ENCODE measurements at regions not wholly inside any gene's neighbourhood (a gene's known extent, or its start where the extent isn't known, plus 50 kb on each side); places are given as distances from the start of the nearest gene placed in this dataset.
A peak's percentile ranks its signal among the peaks of the same experiment; 100 is the strongest.

DNA sequence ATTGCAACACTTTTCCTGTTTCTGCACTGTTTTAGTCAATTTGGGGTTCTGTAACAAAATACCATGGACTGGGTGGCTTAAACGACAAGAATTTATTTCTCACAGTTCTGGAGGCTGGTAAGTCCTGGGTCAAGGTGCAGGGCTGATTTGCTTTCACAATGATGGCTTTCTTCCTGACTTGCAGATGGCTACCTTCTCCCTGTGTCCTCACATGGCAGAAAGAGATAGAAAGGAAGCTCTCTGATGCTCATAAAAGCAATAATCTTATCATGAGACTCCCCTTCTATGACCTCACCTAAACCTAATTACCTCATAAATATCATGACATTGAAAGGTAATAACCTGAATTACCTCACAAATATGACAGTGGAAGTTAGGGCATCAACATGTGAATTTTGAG lies 511.5 kb upstream of the CITED2 start:
- Mint-ChIP-seq H3K9me3 (no peaks in the 10 kb centered on the region), H3K4me3 (no peak overlapping the region), H3K4me1 (peaks cover 78% of the 10 kb centered on the region), H3K27ac (no peak overlapping the region), H3K27me3 (ENCODE audit: insufficient read depth) (no peaks in the 10 kb centered on the region), H3K36me3 (ENCODE audit: low read depth) (no peaks in the 10 kb centered on the region)
- no peaks in the 10 kb centered on the region for H3K36me3 ChIP-seq (ENCODE audit: control insufficient read depth, insufficient read depth, low read length)
- H3K9ac ChIP-seq (ENCODE audit: extremely low read depth, low read length, poor library complexity, severe bottlenecking): no peak overlapping the region
- WGBS, 2 experiments (ENCODE audit: insufficient coverage in 1 of 2, insufficient read length in 1 of 2): 69% methylated on average over 1 of the region's 1 CpG; no CpG with 5 or more reads in 1 of the 2 experiments
- no peak overlapping the region for H3K27ac ChIP-seq (ENCODE audit: low read depth, low read length)
- H3K27me3 ChIP-seq (ENCODE audit: control insufficient read depth, insufficient read depth, low read length, poor library complexity, severe bottlenecking): no peaks in the 10 kb centered on the region
- no peak for DNase-seq
- TF ChIP-seq, protein P1, sequence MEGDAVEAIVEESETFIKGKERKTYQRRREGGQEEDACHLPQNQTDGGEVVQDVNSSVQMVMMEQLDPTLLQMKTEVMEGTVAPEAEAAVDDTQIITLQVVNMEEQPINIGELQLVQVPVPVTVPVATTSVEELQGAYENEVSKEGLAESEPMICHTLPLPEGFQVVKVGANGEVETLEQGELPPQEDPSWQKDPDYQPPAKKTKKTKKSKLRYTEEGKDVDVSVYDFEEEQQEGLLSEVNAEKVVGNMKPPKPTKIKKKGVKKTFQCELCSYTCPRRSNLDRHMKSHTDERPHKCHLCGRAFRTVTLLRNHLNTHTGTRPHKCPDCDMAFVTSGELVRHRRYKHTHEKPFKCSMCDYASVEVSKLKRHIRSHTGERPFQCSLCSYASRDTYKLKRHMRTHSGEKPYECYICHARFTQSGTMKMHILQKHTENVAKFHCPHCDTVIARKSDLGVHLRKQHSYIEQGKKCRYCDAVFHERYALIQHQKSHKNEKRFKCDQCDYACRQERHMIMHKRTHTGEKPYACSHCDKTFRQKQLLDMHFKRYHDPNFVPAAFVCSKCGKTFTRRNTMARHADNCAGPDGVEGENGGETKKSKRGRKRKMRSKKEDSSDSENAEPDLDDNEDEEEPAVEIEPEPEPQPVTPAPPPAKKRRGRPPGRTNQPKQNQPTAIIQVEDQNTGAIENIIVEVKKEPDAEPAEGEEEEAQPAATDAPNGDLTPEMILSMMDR (conservative IDR thresholded peaks at IDR 0.05): no peak
- no peak overlapping the region for H3K4me3 ChIP-seq (ENCODE audit: low read length)
- H3K9me3 ChIP-seq (ENCODE audit: control insufficient read depth, low read length): no peaks in the 10 kb centered on the region
- peaks cover 38% of the 10 kb centered on the region for H3K4me1 ChIP-seq (ENCODE audit: control insufficient read depth, insufficient read depth, low read length)

GRCh38 chr6:139883776-139884175 lies 509.3 kb upstream of the CITED2 start:
- Histone ChIP-seq H3K9ac (ENCODE audit: extremely low read depth, low read length, poor library complexity, severe bottlenecking) (no peak overlapping the region), H3K27me3 (ENCODE audit: control insufficient read depth, insufficient read depth, low read length, poor library complexity, severe bottlenecking) (no peaks in the 10 kb centered on the region), H3K4me3 (ENCODE audit: low read length) (no peak overlapping the region), H3K9me3 (ENCODE audit: control insufficient read depth, low read length) (no peaks in the 10 kb centered on the region), H3K4me1 (ENCODE audit: control insufficient read depth, insufficient read depth, low read length) (peaks cover 38% of the 10 kb centered on the region), H3K27ac (ENCODE audit: low read depth, low read length) (peak overlapping the region; percentile 91), H3K36me3 (ENCODE audit: control insufficient read depth, insufficient read depth, low read length) (no peaks in the 10 kb centered on the region)
- Mint-ChIP-seq H3K4me1 (peaks cover 66% of the 10 kb centered on the region), H3K27ac (peak overlapping the region; percentile 72), H3K36me3 (ENCODE audit: low read depth) (no peaks in the 10 kb centered on the region), H3K9me3 (no peaks in the 10 kb centered on the region), H3K27me3 (ENCODE audit: insufficient read depth) (no peaks in the 10 kb centered on the region), H3K4me3 (no peak overlapping the region)
- TF ChIP-seq, protein P1 (conservative IDR thresholded peaks at IDR 0.05): no peak
- 72 to 82% methylated on average over 3 to 5 of the region's 5 CpGs for WGBS, 2 experiments (ENCODE audit: insufficient coverage in 1 of 2, insufficient read length in 1 of 2)
- DNase-seq: no peak

GRCh38 chr6:139882977-139883728 lies 508.7 kb upstream of the CITED2 start:
- Histone ChIP-seq H3K27me3 (ENCODE audit: control insufficient read depth, insufficient read depth, low read length, poor library complexity, severe bottlenecking) (no peaks in the 10 kb centered on the region), H3K9me3 (ENCODE audit: control insufficient read depth, low read length) (no peaks in the 10 kb centered on the region), H3K4me1 (ENCODE audit: control insufficient read depth, insufficient read depth, low read length) (peaks cover 34% of the 10 kb centered on the region), H3K4me3 (ENCODE audit: low read length) (no peak overlapping the region), H3K36me3 (ENCODE audit: control insufficient read depth, insufficient read depth, low read length) (no peaks in the 10 kb centered on the region), H3K9ac (ENCODE audit: extremely low read depth, low read length, poor library complexity, severe bottlenecking) (no peak overlapping the region), H3K27ac (ENCODE audit: low read depth, low read length) (peak overlapping the region; percentile 91)
- Mint-ChIP-seq H3K9me3 (no peaks in the 10 kb centered on the region), H3K36me3 (ENCODE audit: low read depth) (no peaks in the 10 kb centered on the region), H3K4me1 (peaks cover 60% of the 10 kb centered on the region), H3K4me3 (no peak overlapping the region), H3K27me3 (ENCODE audit: insufficient read depth) (peaks cover 1% of the 10 kb centered on the region), H3K27ac (peak overlapping the region; percentile 72)
- 51 to 68% methylated on average over 3 of the region's 3 CpGs for WGBS, 2 experiments (ENCODE audit: insufficient coverage in 1 of 2, insufficient read length in 1 of 2)
- peak; percentile 44 for DNase-seq
- TF ChIP-seq, protein P1 (conservative IDR thresholded peaks at IDR 0.05): no peak

All from endodermal cell (in vitro differentiated cells).